ENCODE measurements at regions not wholly inside any gene's neighbourhood (a gene's known extent, or its start where the extent isn't known, plus 50 kb on each side); places are given as distances from the start of the nearest gene placed in this dataset.

GRCh38 chr5:72602696-72603685 lies 95.8 kb upstream of the ZNF366 start:
- DNase-seq, result no peak
- H3K27ac ChIP-seq, result no peak overlapping the region
- no peak overlapping the region for H3K4me3 ChIP-seq
- H3K36me3 ChIP-seq, result no peaks in the 10 kb centered on the region
- no peaks in the 10 kb centered on the region for H3K9me3 ChIP-seq
- TF ChIP-seq CTCF (IDR thresholded peaks at IDR 0.05), result no peak
- H3K4me1 ChIP-seq, result peaks cover 0 to 19% of the 10 kb centered on the region in 2 donors
- ATAC-seq, result no peak
- intact Hi-C loops (cut with DNase I), result loop anchor here in 1 of 2 donors (10.0 kb wide), 1 partner anchor 222 kb away; no protein-coding TSS in a partner anchor
- H3K27me3 ChIP-seq, result no peaks in the 10 kb centered on the region

- no peaks in the 10 kb centered on the region for H3K9me3 ChIP-seq
Observed at GRCh38 chr5:72601861-72602260, 94.7 kb upstream of the ZNF366 start.

GRCh38 chr5:72600391-72600981 lies 93.3 kb upstream of the ZNF366 start:
- Histone ChIP-seq H3K9me3 (no peaks in the 10 kb centered on the region), H3K27me3 (no peaks in the 10 kb centered on the region), H3K4me1 (peaks cover 0 to 22% of the 10 kb centered on the region in 2 donors), H3K36me3 (no peaks in the 10 kb centered on the region), H3K27ac (peak overlapping the region; percentile 65 to 78), H3K4me3 (no peak overlapping the region)
- TF ChIP-seq CTCF (IDR thresholded peaks at IDR 0.05), result no peak
- intact Hi-C loops (cut with DNase I), result loop anchor here in 1 of 2 donors (10.0 kb wide), 1 partner anchor 224 kb away; no protein-coding TSS in a partner anchor
- DNase-seq (no peak), ATAC-seq (peak; percentile 46)

More at GRCh38 chr5:72601861-72602260, 94.7 kb upstream of the ZNF366 start:
- no peak for ATAC-seq
- Histone ChIP-seq H3K27ac (no peak overlapping the region), H3K4me3 (no peak overlapping the region), H3K36me3 (no peaks in the 10 kb centered on the region), H3K4me1 (peaks cover 0 to 22% of the 10 kb centered on the region in 2 donors), H3K27me3 (no peaks in the 10 kb centered on the region)
- DNase-seq, result no peak
- no peak for TF ChIP-seq CTCF (IDR thresholded peaks at IDR 0.05)
- intact Hi-C loops (cut with DNase I), result loop anchor here in 1 of 2 donors (10.0 kb wide), 1 partner anchor 223 kb away; no protein-coding TSS in a partner anchor

- peaks cover 0 to 22% of the 10 kb centered on the region in 2 donors for H3K4me1 ChIP-seq
- H3K27ac ChIP-seq, result peak overlapping the region; percentile 65 to 78
- no peaks in the 10 kb centered on the region for H3K27me3 ChIP-seq
- no peak overlapping the region for H3K4me3 ChIP-seq
- intact Hi-C loops (cut with DNase I), result loop anchor here in 1 of 2 donors (10.0 kb wide), 1 partner anchor 225 kb away; no protein-coding TSS in a partner anchor
- no peak for TF ChIP-seq CTCF (IDR thresholded peaks at IDR 0.05)
- DNase-seq, result no peak
- ATAC-seq, result peak; percentile 41
- no peaks in the 10 kb centered on the region for H3K36me3 ChIP-seq
- no peaks in the 10 kb centered on the region for H3K9me3 ChIP-seq
Observed at GRCh38 chr5:72599519-72600370, 92.5 kb upstream of the ZNF366 start.

Measured in left lung (tissue), 4 donors.